Stimulated activated effector memory CD8-positive, alpha-beta T cell treated with anti-CD3 and anti-CD28 coated beads, Interleukin-12 subunit alpha, Interleukin-12 subunit beta, amount 100 ng/mL, for 72 hours (primary cell): ENCODE measurements at regions not wholly inside any gene's neighbourhood (a gene's known extent, or its start where the extent isn't known, plus 50 kb on each side); places are given as distances from the start of the nearest gene placed in this dataset.
A peak's percentile ranks its signal among the peaks of the same experiment; 100 is the strongest.
"Not testable (repeated sequence)": the region's sequence is repeated elsewhere in the genome, so short reads cannot be mapped to it uniquely, and the experiment has no call there.

ENCODE experiments used
- ATAC-seq: fragments of 150-1000 bp; cut with Tn5 transposase; 2 replicates; pipeline ENCODE4 v1.10.0; 2021
- DNase-seq, 2 donors: peaks; one replicate each; pipeline ENCODE4 v3.0.0; 2021 to 2022; ENCODE audit warnings: low spot score in 2 of 2
- H3K27ac Mint-ChIP-seq: one replicate; pipeline ENCODE4 v1.8.0; 2022; ENCODE audit warnings: mild to moderate bottlenecking, mixed read lengths
- H3K36me3 Mint-ChIP-seq: one replicate; pipeline ENCODE4 v1.8.0; 2022; ENCODE audit warnings: mild to moderate bottlenecking, mixed read lengths
- H3K4me1 Mint-ChIP-seq: one replicate; pipeline ENCODE4 v1.8.0; 2022; ENCODE audit warnings: mixed read lengths
- H3K4me3 Mint-ChIP-seq: one replicate; pipeline ENCODE4 v1.8.0; 2022; ENCODE audit warnings: mild to moderate bottlenecking, mixed read lengths
- H3K9me3 Mint-ChIP-seq: one replicate; pipeline ENCODE4 v1.8.0; 2022; ENCODE audit warnings: mixed read lengths

DNA sequence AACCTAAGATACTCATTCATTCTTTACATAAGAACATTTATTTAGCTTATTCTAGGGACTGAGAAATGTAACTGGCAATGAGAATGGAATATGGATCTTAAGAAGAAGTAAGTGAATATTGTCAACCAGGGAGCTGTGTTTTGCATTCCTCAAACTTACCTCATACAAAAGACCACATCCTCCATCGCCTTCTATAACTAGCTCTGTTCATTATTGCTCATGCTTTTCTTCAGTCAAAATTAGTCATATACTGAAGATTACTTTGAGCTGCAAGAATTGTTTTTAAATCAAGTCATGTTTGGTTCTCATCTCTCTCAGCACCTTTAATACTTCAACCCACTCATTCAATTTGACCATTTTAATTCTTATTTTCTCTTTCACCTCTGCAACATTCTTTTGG, 140.3 kb upstream of the RASA1 start:
- DNase-seq, result no peak
- Mint-ChIP-seq H3K4me3 (no peak overlapping the region), H3K36me3 (no peaks in the 10 kb centered on the region), H3K4me1 (peaks cover 29% of the 10 kb centered on the region), H3K27ac (no peak overlapping the region), H3K9me3 (no peaks in the 10 kb centered on the region)
- peak; percentile 99 for ATAC-seq

DNA sequence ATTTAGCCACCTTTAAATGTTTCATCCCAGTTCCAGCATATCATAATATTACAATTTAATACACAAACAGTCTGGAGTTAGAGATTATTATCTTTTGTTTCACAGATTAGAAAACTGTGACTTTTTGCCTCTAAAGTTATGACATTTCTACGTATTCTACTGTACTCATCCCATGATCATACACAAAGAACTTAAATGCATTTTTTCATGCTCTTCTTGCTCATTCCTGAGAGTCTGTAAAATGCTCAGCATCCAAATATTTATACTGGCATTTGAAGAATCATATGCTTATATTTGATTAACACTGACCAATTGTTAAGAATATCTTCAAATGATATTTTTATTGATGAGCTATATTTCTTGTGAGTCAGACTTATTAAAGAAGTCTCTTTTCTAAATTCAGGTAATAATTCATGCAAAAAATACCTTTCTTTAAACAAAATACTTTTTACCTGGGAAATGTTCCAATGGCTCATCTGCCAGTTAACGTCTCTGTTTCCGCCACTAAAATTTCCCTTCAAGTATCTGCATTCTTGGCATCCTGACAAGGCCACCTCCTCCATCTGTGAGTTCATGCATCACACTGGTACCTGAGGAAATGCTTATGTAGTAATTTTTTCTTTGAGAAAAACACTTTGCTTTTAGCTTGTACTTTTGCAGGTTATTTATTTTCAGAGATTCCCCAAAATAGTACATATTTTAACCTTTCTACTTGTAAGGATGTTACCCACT, 139.6 kb upstream of the RASA1 start:
- ATAC-seq (no peak), DNase-seq (no peak)
- Mint-ChIP-seq H3K4me1 (peaks cover 22% of the 10 kb centered on the region), H3K4me3 (no peak overlapping the region), H3K36me3 (no peaks in the 10 kb centered on the region), H3K27ac (no peak overlapping the region), H3K9me3 (no peaks in the 10 kb centered on the region)

DNA sequence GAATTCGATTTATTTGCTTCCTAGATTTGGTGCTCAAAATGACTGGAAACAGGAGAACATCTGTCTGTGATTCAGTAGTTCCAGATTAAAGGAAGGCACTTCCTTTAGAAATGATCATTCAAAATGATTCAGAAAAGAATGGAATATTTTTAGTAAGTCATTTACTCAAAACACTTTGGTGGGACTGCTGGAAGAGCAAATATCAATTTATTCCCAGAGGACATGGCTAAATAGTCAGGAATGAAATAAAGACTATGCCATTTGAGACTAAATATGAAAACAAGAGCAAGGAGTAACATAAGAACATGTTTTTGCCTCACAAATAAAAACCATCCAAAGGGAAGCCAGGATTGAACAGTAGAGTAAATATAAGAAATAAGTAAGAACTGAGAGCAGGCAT, 138.6 kb upstream of the RASA1 start:
- H3K9me3 Mint-ChIP-seq, result no peaks in the 10 kb centered on the region
- H3K36me3 Mint-ChIP-seq, result no peaks in the 10 kb centered on the region
- H3K4me1 Mint-ChIP-seq, result peaks cover 21% of the 10 kb centered on the region
- no peak overlapping the region for H3K4me3 Mint-ChIP-seq
- no peak for ATAC-seq
- H3K27ac Mint-ChIP-seq, result no peak overlapping the region
- DNase-seq, result no peak

DNA sequence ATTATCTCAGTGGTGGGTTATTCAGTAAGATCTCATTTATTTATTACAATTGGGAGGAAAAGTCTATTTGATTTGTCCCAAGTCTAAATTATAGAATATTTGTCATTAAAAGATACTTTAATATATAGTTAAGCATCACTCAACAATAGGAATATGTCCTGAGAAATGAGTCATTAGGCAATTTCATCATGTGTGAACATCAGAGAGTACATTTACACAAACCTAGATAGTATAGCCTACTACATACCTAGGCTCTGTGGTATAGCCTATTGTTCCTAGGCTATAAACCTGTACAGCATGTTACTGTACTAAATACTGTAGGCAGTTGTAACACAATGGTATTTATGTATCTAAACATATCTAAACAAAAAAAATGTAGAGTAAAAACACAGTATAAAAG, 135.0 kb upstream of the RASA1 start:
- ATAC-seq, result no peak

DNA sequence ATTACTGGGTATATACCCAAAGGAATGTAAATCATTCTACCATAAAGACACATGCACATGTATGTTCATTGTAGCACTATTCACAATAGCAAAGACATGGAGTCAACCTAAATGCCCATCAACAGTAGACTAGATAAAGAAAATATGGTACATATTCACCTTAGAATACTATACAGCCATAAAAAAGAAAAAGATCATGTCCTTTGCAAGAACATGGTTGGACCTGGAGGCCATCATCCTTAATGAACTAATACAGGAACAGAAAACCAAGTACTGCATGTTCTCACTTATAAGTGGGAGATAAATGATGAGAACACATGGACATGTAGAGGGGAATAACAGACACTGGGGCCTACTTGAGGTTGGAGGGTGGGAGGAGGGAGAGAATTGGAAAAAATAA, 133.2 kb upstream of the RASA1 start:
- not testable (repeated sequence) for H3K4me3 Mint-ChIP-seq, H3K4me1 Mint-ChIP-seq, ATAC-seq, DNase-seq, H3K27ac Mint-ChIP-seq, H3K9me3 Mint-ChIP-seq, H3K36me3 Mint-ChIP-seq

More for the DNA sequence above, 135.0 kb upstream of the RASA1 start:
- Mint-ChIP-seq H3K4me1 (peaks cover 15% of the 10 kb centered on the region), H3K9me3 (no peaks in the 10 kb centered on the region), H3K27ac (no peak overlapping the region), H3K4me3 (no peak overlapping the region), H3K36me3 (no peaks in the 10 kb centered on the region)
- no peak for DNase-seq

DNA sequence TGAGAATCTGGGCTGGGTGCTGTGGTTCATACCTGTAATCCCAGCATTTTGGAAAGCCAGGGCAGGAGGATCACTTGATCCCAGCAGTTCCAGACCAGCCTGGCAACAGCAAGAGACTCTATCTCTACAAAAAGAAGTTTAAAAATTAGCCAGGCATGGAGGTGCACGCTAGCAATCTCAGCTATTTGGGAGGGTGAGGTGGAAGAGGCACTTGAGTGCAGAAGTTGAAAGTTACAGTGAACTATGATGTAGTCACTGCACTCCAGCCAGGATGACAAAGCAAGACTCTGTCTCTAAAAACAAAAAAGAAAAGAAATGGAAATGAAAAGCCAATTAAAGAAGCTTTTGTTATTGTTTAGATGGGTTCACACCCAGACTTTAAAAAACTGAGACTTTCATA, 131.6 kb upstream of the RASA1 start:
- DNase-seq (no peak), ATAC-seq (no peak)
- peak overlapping the region; percentile 35 for H3K27ac Mint-ChIP-seq
- H3K4me3 Mint-ChIP-seq, result no peak overlapping the region
- H3K36me3 Mint-ChIP-seq, result no peaks in the 10 kb centered on the region
- peaks cover 4% of the 10 kb centered on the region for H3K4me1 Mint-ChIP-seq
- H3K9me3 Mint-ChIP-seq, result no peaks in the 10 kb centered on the region

DNA sequence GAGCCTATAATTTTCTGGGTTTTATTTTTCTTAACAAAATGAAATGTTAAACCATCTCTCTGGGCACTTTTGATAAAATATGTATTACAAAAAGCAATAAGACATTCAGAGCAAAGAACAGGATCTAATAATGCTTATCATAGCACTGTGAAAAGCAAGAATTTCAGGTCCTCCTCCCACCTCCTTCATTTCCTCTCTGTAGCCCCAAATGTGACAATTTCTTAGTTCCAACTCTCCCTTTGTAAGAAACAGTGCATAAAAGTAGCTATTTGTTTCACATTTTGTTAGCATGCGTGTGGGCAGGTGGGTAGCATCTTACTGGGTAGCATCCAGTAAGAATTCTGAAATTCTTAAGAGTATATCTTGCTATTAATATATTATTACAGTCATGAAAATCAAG, 130.9 kb upstream of the RASA1 start:
- Mint-ChIP-seq H3K36me3 (no peaks in the 10 kb centered on the region), H3K9me3 (no peaks in the 10 kb centered on the region), H3K4me1 (peaks cover 4% of the 10 kb centered on the region), H3K27ac (no peak overlapping the region), H3K4me3 (no peak overlapping the region)
- no peak for DNase-seq
- ATAC-seq, result no peak

DNA sequence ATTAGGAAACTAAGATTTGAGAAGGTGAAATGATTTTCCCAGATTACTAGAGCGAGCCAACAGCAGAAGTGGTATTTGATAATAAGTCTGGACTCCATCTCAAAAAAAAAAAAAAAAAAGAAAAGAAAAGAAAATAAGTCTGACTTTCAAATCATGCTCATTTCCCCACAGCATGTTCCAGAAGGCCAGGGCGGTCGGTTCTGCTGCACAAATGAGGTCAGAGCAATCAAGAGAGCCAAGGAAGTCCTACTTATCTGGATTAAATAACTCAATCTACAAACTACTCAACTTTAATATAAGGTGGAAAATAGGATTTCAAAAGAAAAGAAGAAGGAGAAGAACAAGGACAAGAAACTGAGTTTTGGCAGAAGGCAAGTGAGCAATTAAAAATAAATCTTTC, 130.4 kb upstream of the RASA1 start:
- H3K4me3 Mint-ChIP-seq, result no peak overlapping the region
- H3K36me3 Mint-ChIP-seq, result no peaks in the 10 kb centered on the region
- H3K27ac Mint-ChIP-seq, result no peak overlapping the region
- DNase-seq, result no peak
- no peaks in the 10 kb centered on the region for H3K9me3 Mint-ChIP-seq
- ATAC-seq, result no peak
- peaks cover 4% of the 10 kb centered on the region for H3K4me1 Mint-ChIP-seq

DNA sequence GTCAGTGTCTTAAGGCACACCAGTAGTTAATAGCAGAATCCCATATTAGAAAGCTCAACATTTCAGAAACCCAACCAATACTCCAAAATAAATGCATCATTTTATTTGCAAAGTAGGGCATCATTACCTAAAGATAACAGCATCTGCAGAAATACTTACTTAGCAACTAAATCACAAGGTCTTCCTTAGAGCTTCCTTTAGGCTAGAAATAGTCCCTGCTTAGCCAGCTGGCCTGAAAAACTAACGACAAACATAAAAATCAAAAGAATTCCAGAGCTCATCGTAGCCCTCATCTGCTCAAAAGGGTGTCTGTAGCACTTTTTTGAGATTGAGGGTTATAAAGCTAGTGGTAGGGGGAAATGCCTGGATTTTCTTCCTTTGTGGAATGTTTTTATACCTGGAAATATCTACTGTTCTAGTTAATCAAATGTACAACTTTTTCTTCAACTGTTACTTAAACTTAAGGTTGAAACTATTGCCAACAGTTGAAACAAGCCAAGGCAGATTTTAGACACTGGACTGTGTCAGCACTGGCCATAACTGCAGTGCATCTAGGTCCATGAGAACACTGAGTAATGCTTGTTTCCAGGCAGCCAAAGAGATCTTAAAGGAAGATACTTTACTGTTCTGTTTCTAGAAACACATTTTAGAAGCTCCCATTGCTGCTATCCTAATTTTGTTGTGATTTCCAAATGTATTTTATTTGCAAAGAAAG, 129.4 kb upstream of the RASA1 start:
- H3K27ac Mint-ChIP-seq, result no peak overlapping the region
- H3K4me1 Mint-ChIP-seq, result peaks cover 4% of the 10 kb centered on the region
- H3K9me3 Mint-ChIP-seq, result no peaks in the 10 kb centered on the region
- no peak for DNase-seq
- H3K36me3 Mint-ChIP-seq, result no peaks in the 10 kb centered on the region
- ATAC-seq, result no peak
- H3K4me3 Mint-ChIP-seq, result no peak overlapping the region

DNA sequence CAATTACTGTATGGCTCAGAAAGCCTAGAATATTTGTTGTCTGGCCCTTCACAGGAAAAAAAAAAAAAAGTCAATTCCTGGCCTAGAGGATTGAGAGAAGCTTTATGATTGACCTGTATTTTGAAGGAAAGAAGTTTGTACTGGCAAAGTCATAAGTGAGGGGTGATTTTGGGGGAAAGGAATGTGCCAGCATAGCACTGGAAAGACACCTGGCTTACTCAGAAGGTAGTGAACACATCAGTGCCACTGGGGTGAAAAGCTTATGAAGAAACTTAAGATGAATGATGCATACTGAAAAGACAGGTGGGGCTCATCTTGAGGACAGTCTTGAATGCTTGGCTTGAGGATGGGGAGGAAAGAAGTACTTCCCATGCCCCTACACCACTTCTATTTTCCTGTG, 127.9 kb upstream of the RASA1 start:
- Mint-ChIP-seq H3K36me3 (no peaks in the 10 kb centered on the region), H3K4me3 (no peak overlapping the region), H3K4me1 (peaks cover 4% of the 10 kb centered on the region), H3K27ac (no peak overlapping the region), H3K9me3 (no peaks in the 10 kb centered on the region)
- ATAC-seq, result no peak
- DNase-seq, result no peak

DNA sequence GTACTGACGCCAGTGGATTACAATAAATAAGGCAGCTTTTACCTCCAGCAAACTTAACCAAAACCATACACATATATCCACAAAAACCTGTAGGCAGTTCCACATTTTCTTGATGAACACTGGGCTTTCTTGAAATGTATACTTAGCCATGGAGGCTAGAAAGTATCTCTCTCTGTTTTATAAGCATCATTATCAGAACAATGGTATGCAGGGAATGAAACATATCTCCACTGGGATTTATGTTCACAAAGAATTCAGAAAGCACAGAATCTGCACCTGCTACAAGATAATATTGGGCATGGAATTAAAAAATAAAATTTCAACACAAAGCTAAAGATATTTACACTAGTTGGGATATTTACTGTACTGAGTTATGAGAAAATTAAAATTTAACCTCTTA, 126.1 kb upstream of the RASA1 start:
- no peak for DNase-seq
- H3K27ac Mint-ChIP-seq, result no peak overlapping the region
- no peak for ATAC-seq
- no peaks in the 10 kb centered on the region for H3K36me3 Mint-ChIP-seq
- no peak overlapping the region for H3K4me3 Mint-ChIP-seq
- no peaks in the 10 kb centered on the region for H3K9me3 Mint-ChIP-seq
- H3K4me1 Mint-ChIP-seq, result no peaks in the 10 kb centered on the region

DNA sequence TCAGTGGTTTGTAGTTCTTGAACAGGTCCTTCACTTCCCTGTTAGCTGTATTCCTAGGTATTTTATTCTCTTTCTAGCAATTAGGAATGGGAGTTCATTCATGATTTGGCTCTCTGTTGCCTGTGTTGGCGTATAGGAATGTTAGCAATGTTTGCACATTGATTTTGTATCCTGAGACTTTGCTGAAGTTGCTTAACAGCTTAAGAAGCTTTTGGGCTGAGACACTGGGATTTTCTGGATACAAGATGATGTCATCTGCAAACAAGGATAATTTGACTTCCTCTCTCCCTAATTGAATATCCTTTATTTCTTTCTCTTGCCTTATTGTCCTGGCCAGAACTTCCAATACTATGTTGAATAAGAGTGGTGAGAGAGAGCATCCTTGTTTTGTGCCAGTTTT, 121.8 kb upstream of the RASA1 start:
- not testable (repeated sequence) for H3K9me3 Mint-ChIP-seq, ATAC-seq, H3K4me1 Mint-ChIP-seq, H3K27ac Mint-ChIP-seq, H3K4me3 Mint-ChIP-seq, DNase-seq, H3K36me3 Mint-ChIP-seq

DNA sequence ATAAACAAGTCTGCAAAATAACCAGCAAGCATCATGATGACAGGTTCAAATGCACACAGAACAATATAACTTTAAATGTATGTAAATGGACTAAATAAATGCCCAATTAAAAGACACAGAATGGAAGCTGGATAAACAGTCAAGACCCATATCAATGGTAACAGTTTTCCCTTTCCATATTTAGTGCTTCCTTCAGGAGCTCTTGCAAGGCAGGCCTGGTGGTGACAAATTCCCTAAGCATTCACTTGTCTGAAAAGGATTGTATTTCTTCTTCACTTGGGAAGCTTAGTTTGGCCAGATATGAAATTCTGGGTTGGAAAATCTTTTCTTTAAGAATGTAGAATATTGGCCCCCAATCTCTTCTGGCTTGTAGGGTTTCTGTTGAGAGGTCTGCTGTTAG, 120.2 kb upstream of the RASA1 start:
- Mint-ChIP-seq H3K36me3 (no peaks in the 10 kb centered on the region), H3K4me3 (no peak overlapping the region)
- no peak for ATAC-seq

DNA sequence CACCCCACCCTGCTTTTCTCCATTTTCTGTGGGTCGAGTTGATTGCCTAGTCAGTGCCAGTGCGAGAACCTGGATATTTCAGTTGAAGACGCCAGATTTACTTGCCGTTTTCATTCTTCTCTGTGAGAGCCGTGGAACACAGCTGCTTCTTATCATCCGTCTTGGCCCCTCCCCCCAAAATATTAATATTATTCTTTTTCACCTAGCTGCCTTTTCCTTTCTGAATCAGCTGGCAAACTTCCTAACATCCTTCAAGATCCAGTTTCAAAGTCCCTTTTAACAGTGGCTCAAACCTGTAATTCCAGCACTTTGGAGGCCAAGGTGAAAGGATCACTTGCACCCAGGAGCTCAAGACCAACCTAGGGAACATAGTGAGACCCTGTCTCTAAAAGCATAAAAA, 117.1 kb upstream of the RASA1 start:
- no peak for ATAC-seq
- Mint-ChIP-seq H3K36me3 (no peaks in the 10 kb centered on the region), H3K9me3 (no peaks in the 10 kb centered on the region), H3K4me3 (no peak overlapping the region), H3K27ac (no peak overlapping the region), H3K4me1 (peaks cover 7% of the 10 kb centered on the region)
- no peak for DNase-seq

More for the DNA sequence above, 120.2 kb upstream of the RASA1 start:
- H3K27ac Mint-ChIP-seq, result no peak overlapping the region
- H3K9me3 Mint-ChIP-seq, result no peaks in the 10 kb centered on the region
- H3K4me1 Mint-ChIP-seq, result peaks cover 7% of the 10 kb centered on the region
- DNase-seq, result no peak

DNA sequence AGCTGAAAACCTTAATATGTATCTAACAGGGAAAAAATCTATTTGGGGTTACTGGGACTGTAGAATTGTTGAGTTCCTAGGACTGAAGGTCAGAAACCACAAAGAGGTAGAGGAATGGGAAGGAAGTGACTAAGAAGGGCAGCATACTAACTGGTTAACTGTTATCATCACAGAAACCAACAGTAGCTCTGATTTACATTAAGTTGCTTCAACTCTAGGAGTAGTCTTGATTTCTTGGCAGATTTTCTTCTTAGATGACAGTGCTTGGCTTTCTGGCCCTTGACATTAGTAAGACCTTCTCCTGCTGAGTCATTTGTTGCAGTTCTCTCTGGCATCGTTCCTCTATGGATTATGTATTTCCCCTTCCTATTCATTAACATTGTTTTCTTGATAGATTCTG, 116.1 kb upstream of the RASA1 start:
- no peaks in the 10 kb centered on the region for H3K9me3 Mint-ChIP-seq
- no peak for DNase-seq
- no peak overlapping the region for H3K27ac Mint-ChIP-seq
- ATAC-seq, result peak; percentile 45
- peaks cover 7% of the 10 kb centered on the region for H3K4me1 Mint-ChIP-seq
- no peak overlapping the region for H3K4me3 Mint-ChIP-seq
- no peaks in the 10 kb centered on the region for H3K36me3 Mint-ChIP-seq

DNA sequence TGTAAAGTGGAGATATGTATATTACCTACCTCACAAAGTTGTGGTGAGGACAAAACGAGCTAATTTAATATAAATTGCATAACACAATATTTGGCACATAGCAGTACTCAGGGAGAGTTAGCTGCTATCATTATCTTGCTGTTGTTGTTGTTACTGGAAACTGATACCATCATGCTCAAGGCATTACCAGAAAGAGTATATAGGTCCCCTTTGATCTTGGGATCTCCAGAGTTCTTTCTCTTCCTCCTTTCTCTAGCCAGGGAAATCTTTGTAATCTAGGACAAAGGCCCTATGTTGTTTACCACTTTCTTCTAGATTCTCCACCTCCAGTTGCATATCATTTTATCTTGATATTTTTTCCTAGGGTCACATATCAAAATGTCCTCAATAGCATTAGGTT, 114.8 kb upstream of the RASA1 start:
- ATAC-seq, result no peak
- no peak overlapping the region for H3K4me3 Mint-ChIP-seq
- no peaks in the 10 kb centered on the region for H3K36me3 Mint-ChIP-seq
- peaks cover 7% of the 10 kb centered on the region for H3K4me1 Mint-ChIP-seq
- no peaks in the 10 kb centered on the region for H3K9me3 Mint-ChIP-seq
- no peak overlapping the region for H3K27ac Mint-ChIP-seq
- no peak for DNase-seq
